WTC11 (cell line): ENCODE measurements at regions not wholly inside any gene's neighbourhood (a gene's known extent, or its start where the extent isn't known, plus 50 kb on each side); places are given as distances from the start of the nearest gene placed in this dataset.

ENCODE experiments used
- ATAC-seq: fragments of 200-7000 bp; cut with Tn5 transposase; 2 replicates; pipeline ENCODE4 v1.10.0; 2021; ENCODE audit warnings: mild to moderate bottlenecking, moderate library complexity
- CTCF ChIA-PET: fragments of 300-600 bp; sonication (Branson Sonifier 250); formaldehyde crosslinking; loops from one replicate; lab custom pipeline; 2021; ENCODE audit warnings: antibody characterized with exemption; lab: Charles Lee
- POLR2A ChIA-PET: fragments of 350-600 bp; sonication (Branson Sonifier 250); formaldehyde crosslinking; loops from one replicate; lab custom pipeline; 2021; ENCODE audit warnings: antibody characterized with exemption; lab: Charles Lee
- DNase-seq: peaks from one replicate; pipeline ENCODE4 v3.0.0; 2021; ENCODE audit warnings: low spot score
- H3K27ac Mint-ChIP-seq: 2 replicates; pipeline ENCODE4 v1.8.0; 2021; ENCODE audit warnings: mixed read lengths
- H3K27me3 Mint-ChIP-seq: 2 replicates; pipeline ENCODE4 v1.8.0; 2021; ENCODE audit warnings: low read depth, mild to moderate bottlenecking, moderate library complexity, mixed read lengths
- H3K36me3 Mint-ChIP-seq: 2 replicates; pipeline ENCODE4 v1.8.0; 2021; ENCODE audit warnings: mixed read lengths
- H3K4me1 Mint-ChIP-seq: 2 replicates; pipeline ENCODE4 v1.8.0; 2022; ENCODE audit warnings: mixed read lengths
- H3K4me3 Mint-ChIP-seq: 2 replicates; pipeline ENCODE4 v1.8.0; 2021; ENCODE audit warnings: mild to moderate bottlenecking, moderate library complexity, mixed read lengths
- H3K9me3 Mint-ChIP-seq: 2 replicates; pipeline ENCODE4 v1.8.0; 2021; ENCODE audit warnings: mixed read lengths
- ARID4B ChIP-seq: sonication (generic); formaldehyde crosslinking; IDR thresholded peaks from 2 replicates; pipeline ENCODE4 v1.8.0; 2023; ENCODE audit warnings: missing genetic modification reagents, mild to moderate bottlenecking, borderline replicate concordance
- CBFB ChIP-seq: sonication (generic); formaldehyde crosslinking; IDR thresholded peaks from 2 replicates; pipeline ENCODE4 v1.8.1; 2022; ENCODE audit warnings: mild to moderate bottlenecking, low read depth, missing genetic modification reagents
- ELF4 ChIP-seq: sonication (generic); formaldehyde crosslinking; IDR thresholded peaks from 2 replicates; pipeline ENCODE4 v1.8.1; 2022; ENCODE audit warnings: low read depth, mild to moderate bottlenecking, moderate library complexity, missing genetic modification reagents
- GABPB1 ChIP-seq: sonication (generic); formaldehyde crosslinking; IDR thresholded peaks from 2 replicates; pipeline ENCODE4 v1.8.1; 2023; ENCODE audit warnings: mild to moderate bottlenecking, missing genetic modification reagents
- GRHL2 ChIP-seq: fragments of 250-450 bp; sonication (Bioruptor Pico); IDR thresholded peaks from 2 replicates; pipeline ENCODE4 v1.8.0; 2022; ENCODE audit warnings: mild to moderate bottlenecking, moderate library complexity; ENCODE audit not compliant: insufficient replicate concordance, severe bottlenecking
- JAZF1 ChIP-seq: fragments of 250-450 bp; sonication (Bioruptor Pico); IDR thresholded peaks from 2 replicates; pipeline ENCODE4 v1.9.0; 2021; ENCODE audit warnings: moderate library complexity, mild to moderate bottlenecking, inconsistent platforms
- NFE2L1 ChIP-seq: sonication (generic); formaldehyde crosslinking; IDR thresholded peaks from 2 replicates; pipeline ENCODE4 v1.8.1; 2023; ENCODE audit warnings: missing genetic modification reagents
- NFYB ChIP-seq: sonication (generic); formaldehyde crosslinking; conservative IDR thresholded peaks from 2 replicates; pipeline ENCODE4 v1.8.0; 2022; ENCODE audit warnings: low read depth, missing genetic modification reagents
- RELA ChIP-seq: sonication (generic); formaldehyde crosslinking; IDR thresholded peaks from 2 replicates; pipeline ENCODE4 v1.8.1; 2022; ENCODE audit warnings: missing genetic modification reagents, mild to moderate bottlenecking, borderline replicate concordance
- SP1 ChIP-seq: sonication (generic); formaldehyde crosslinking; conservative IDR thresholded peaks from 2 replicates; pipeline ENCODE4 v1.8.1; 2022; ENCODE audit warnings: missing genetic modification reagents
- ZNF138 ChIP-seq: sonication (generic); formaldehyde crosslinking; conservative IDR thresholded peaks from 2 replicates; pipeline ENCODE4 v1.8.1; 2022; ENCODE audit warnings: mild to moderate bottlenecking, moderate library complexity, missing genetic modification reagents
- ZNF396 ChIP-seq: fragments of 250-450 bp; sonication (Bioruptor Pico); IDR thresholded peaks from 2 replicates; pipeline ENCODE4 v1.8.0; 2021; ENCODE audit warnings: mild to moderate bottlenecking, moderate library complexity, borderline replicate concordance
- ZNF423 ChIP-seq: fragments of 250-450 bp; sonication (Bioruptor Pico); IDR thresholded peaks from 2 replicates; pipeline ENCODE4 v2.1.2; 2022; ENCODE audit warnings: mild to moderate bottlenecking, moderate library complexity
- ZNF425 ChIP-seq: fragments of 250-450 bp; sonication (Bioruptor Pico); conservative IDR thresholded peaks from 2 replicates; pipeline ENCODE4 v1.9.0; 2021; ENCODE audit warnings: mild to moderate bottlenecking
- ZNF532 ChIP-seq: fragments of 250-450 bp; sonication (Bioruptor Pico); IDR thresholded peaks from 2 replicates; pipeline ENCODE4 v1.9.0; 2021; ENCODE audit warnings: mild to moderate bottlenecking, borderline replicate concordance
- TF ChIP-seq, protein P1 (sequence below): sonication (generic); formaldehyde crosslinking; IDR thresholded peaks from 2 replicates; pipeline ENCODE4 v1.8.1; 2023; ENCODE audit warnings: mild to moderate bottlenecking, moderate library complexity, missing genetic modification reagents
- TF ChIP-seq, protein P2 (sequence below): sonication (generic); formaldehyde crosslinking; IDR thresholded peaks from 2 replicates; pipeline ENCODE4 v1.8.1; 2023; ENCODE audit warnings: mild to moderate bottlenecking, missing genetic modification reagents, moderate library complexity
- TF ChIP-seq, protein P3 (sequence below): sonication (generic); formaldehyde crosslinking; IDR thresholded peaks from 2 replicates; pipeline ENCODE4 v1.8.0; 2022; ENCODE audit warnings: missing genetic modification reagents
- TF ChIP-seq, protein P4 (sequence below): fragments of 250-450 bp; sonication (Bioruptor Pico); IDR thresholded peaks from 2 replicates; pipeline ENCODE4 v1.9.0; 2021; ENCODE audit warnings: mild to moderate bottlenecking

DNA sequence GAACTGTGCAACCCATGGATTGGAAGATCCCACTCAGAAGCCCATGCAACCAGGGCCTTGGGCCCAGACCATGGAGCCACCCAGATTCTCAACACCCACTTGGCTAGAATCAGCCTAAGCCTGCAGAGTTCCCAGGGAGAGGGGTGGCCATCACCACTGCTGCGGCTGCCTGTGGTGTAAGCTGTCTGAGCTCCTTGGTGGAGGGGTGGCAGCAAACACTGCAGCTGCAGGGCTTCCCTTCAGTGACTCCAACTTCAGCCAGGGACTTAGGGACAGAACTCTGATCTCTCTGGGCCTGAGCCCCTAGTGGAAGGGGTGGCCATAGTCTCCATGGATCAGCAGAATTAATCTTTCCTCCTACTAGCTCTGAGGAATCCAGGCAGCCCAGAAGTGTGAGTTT is 72.5 kb downstream of the RAD51AP2 start:
- ATAC-seq (no peak), DNase-seq (no peak)
- ChIA-PET CTCF (no interaction called here), POLR2A (no interaction called here)
- Mint-ChIP-seq H3K4me3 (no peak overlapping the region), H3K36me3 (peaks cover 9% of the 10 kb centered on the region), H3K4me1 (peaks cover 12% of the 10 kb centered on the region), H3K9me3 (peaks cover 28% of the 10 kb centered on the region), H3K27me3 (no peaks in the 10 kb centered on the region), H3K27ac (no peak overlapping the region)
- TF ChIP-seq NFE2L1 (CRISPR knock-in tag) (no peak), GABPB1 (no peak), GRHL2 (CRISPR knock-in tag) (no peak), ZNF532 (no peak), SP1 (no peak), ZNF425 (CRISPR knock-in tag) (no peak), CBFB (no peak), ZNF138 (no peak), RELA (CRISPR knock-in tag) (no peak), ZNF423 (no peak), JAZF1 (CRISPR knock-in tag) (no peak), ARID4B (CRISPR knock-in tag) (no peak), ZNF396 (no peak), ELF4 (CRISPR knock-in tag) (no peak), NFYB (CRISPR knock-in tag) (no peak)
- TF ChIP-seq, protein P1, sequence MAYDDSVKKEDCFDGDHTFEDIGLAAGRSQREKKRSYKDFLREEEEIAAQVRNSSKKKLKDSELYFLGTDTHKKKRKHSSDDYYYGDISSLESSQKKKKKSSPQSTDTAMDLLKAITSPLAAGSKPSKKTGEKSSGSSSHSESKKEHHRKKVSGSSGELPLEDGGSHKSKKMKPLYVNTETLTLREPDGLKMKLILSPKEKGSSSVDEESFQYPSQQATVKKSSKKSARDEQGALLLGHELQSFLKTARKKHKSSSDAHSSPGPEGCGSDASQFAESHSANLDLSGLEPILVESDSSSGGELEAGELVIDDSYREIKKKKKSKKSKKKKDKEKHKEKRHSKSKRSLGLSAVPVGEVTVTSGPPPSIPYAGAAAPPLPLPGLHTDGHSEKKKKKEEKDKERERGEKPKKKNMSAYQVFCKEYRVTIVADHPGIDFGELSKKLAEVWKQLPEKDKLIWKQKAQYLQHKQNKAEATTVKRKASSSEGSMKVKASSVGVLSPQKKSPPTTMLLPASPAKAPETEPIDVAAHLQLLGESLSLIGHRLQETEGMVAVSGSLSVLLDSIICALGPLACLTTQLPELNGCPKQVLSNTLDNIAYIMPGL (CRISPR knock-in tag): no peak
- TF ChIP-seq, protein P2, sequence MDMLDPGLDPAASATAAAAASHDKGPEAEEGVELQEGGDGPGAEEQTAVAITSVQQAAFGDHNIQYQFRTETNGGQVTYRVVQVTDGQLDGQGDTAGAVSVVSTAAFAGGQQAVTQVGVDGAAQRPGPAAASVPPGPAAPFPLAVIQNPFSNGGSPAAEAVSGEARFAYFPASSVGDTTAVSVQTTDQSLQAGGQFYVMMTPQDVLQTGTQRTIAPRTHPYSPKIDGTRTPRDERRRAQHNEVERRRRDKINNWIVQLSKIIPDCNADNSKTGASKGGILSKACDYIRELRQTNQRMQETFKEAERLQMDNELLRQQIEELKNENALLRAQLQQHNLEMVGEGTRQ: no peak
- TF ChIP-seq, protein P3, sequence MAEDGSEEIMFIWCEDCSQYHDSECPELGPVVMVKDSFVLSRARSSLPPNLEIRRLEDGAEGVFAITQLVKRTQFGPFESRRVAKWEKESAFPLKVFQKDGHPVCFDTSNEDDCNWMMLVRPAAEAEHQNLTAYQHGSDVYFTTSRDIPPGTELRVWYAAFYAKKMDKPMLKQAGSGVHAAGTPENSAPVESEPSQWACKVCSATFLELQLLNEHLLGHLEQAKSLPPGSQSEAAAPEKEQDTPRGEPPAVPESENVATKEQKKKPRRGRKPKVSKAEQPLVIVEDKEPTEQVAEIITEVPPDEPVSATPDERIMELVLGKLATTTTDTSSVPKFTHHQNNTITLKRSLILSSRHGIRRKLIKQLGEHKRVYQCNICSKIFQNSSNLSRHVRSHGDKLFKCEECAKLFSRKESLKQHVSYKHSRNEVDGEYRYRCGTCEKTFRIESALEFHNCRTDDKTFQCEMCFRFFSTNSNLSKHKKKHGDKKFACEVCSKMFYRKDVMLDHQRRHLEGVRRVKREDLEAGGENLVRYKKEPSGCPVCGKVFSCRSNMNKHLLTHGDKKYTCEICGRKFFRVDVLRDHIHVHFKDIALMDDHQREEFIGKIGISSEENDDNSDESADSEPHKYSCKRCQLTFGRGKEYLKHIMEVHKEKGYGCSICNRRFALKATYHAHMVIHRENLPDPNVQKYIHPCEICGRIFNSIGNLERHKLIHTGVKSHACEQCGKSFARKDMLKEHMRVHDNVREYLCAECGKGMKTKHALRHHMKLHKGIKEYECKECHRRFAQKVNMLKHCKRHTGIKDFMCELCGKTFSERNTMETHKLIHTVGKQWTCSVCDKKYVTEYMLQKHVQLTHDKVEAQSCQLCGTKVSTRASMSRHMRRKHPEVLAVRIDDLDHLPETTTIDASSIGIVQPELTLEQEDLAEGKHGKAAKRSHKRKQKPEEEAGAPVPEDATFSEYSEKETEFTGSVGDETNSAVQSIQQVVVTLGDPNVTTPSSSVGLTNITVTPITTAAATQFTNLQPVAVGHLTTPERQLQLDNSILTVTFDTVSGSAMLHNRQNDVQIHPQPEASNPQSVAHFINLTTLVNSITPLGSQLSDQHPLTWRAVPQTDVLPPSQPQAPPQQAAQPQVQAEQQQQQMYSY: no peak
- TF ChIP-seq, protein P4, sequence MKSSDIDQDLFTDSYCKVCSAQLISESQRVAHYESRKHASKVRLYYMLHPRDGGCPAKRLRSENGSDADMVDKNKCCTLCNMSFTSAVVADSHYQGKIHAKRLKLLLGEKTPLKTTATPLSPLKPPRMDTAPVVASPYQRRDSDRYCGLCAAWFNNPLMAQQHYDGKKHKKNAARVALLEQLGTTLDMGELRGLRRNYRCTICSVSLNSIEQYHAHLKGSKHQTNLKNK (CRISPR knock-in tag): no peak
